PC-3 (cell line): ENCODE measurements at regions not wholly inside any gene's neighbourhood (a gene's known extent, or its start where the extent isn't known, plus 50 kb on each side); places are given as distances from the start of the nearest gene placed in this dataset.

ENCODE experiments used
- ATAC-seq: fragments of 200-7000 bp; cut with Tn5 transposase; 2 replicates; pipeline ENCODE4 v1.9.1; 2020; ENCODE audit warnings: mild to moderate bottlenecking, moderate library complexity
- BruUV-seq: library from RNA; stranded (reverse); fragments of 400-500 nt; replicated peaks from 2 replicates; lab custom pipeline; 2021; lab: Mats Ljungman, UMichigan
- CTCF ChIA-PET: fragments of 300-600 bp; sonication (Branson Sonifier 250); formaldehyde crosslinking; loops from one replicate; lab custom pipeline; 2022; ENCODE audit warnings: antibody characterized with exemption; lab: Charles Lee
- POLR2A ChIA-PET: fragments of 300-600 bp; sonication (Branson Sonifier 250); formaldehyde crosslinking; loops from one replicate; lab custom pipeline; 2022; ENCODE audit warnings: antibody characterized with exemption; ENCODE audit not compliant: unreplicated experiment; lab: Charles Lee
- DNase-seq: peaks from one replicate; pipeline ENCODE4 v3.0.0-alpha.2; 2015
- H2AFZ ChIP-seq: fragments of 300-600 bp; sonication (generic); 2 replicates; pipeline ENCODE4 v1.6.0; 2016; ENCODE audit warnings: antibody characterized with exemption, low read length
- H3F3A ChIP-seq: fragments of 300-600 bp; sonication (generic); one replicate; pipeline ENCODE4 v1.6.0; 2017; ENCODE audit warnings: antibody characterized with exemption, low read length, control low read depth, mild to moderate bottlenecking; ENCODE audit not compliant: unreplicated experiment
- H3K27ac ChIP-seq: fragments of 300-600 bp; sonication (generic); 2 replicates; pipeline ENCODE4 v1.5.1; 2016; ENCODE audit warnings: mild to moderate bottlenecking, low read length
- H3K27me3 ChIP-seq: fragments of 300-600 bp; sonication (generic); 2 replicates; pipeline ENCODE4 v1.6.1; 2016; ENCODE audit warnings: low read length, mixed read lengths
- H3K36me3 ChIP-seq: fragments of 300-600 bp; sonication (generic); 2 replicates; pipeline ENCODE4 v1.6.1; 2016; ENCODE audit warnings: low read depth, mixed run types, low read length, mixed read lengths
- H3K4me1 ChIP-seq: fragments of 300-600 bp; sonication (generic); 2 replicates; pipeline ENCODE4 v1.5.1; 2016; ENCODE audit warnings: low read length; ENCODE audit not compliant: insufficient read depth
- H3K4me2 ChIP-seq: fragments of 300-600 bp; sonication (generic); 2 replicates; pipeline ENCODE4 v1.6.0; 2016; ENCODE audit warnings: low read length
- H3K4me3 ChIP-seq: fragments of 300-600 bp; sonication (generic); 2 replicates; pipeline ENCODE4 v1.5.1; 2016; ENCODE audit warnings: mild to moderate bottlenecking, low read length, mixed read lengths
- H3K79me2 ChIP-seq: fragments of 300-600 bp; sonication (generic); 2 replicates; pipeline ENCODE4 v1.6.1; 2017; ENCODE audit warnings: low read length, mixed read lengths
- H3K9ac ChIP-seq: fragments of 300-600 bp; sonication (generic); 2 replicates; pipeline ENCODE4 v1.6.0; 2016; ENCODE audit warnings: mild to moderate bottlenecking, low read length
- H3K9me2 ChIP-seq: fragments of 300-600 bp; sonication (generic); replicated peaks from 2 replicates; pipeline ENCODE4 v1.6.1; 2016; ENCODE audit warnings: mixed run types, low read length, mixed read lengths
- H3K9me3 ChIP-seq: fragments of 300-600 bp; sonication (generic); 2 replicates; pipeline ENCODE4 v1.6.1; 2016; ENCODE audit warnings: low read length, mixed read lengths
- H4K20me1 ChIP-seq: fragments of 300-600 bp; sonication (generic); 2 replicates; pipeline ENCODE4 v1.6.1; 2016; ENCODE audit warnings: low read length, mixed read lengths
- EZH2 ChIP-seq: fragments of 300-600 bp; sonication (generic); IDR thresholded peaks from one replicate; pipeline ENCODE4 v1.6.1; 2017; ENCODE audit warnings: antibody characterized with exemption, mild to moderate bottlenecking, low read length; ENCODE audit not compliant: unreplicated experiment
- EZH2phosphoT487 ChIP-seq: fragments of 300-600 bp; sonication (generic); IDR thresholded peaks from 2 replicates; pipeline ENCODE4 v1.6.1; 2018; ENCODE audit warnings: mild to moderate bottlenecking, antibody characterized with exemption, low read length, borderline replicate concordance
- intact Hi-C: fragments of 100-400 bp; cut with micrococcal nuclease; formaldehyde crosslinking; loops from 2 replicates; pipeline ENCODE4 v1.9.0; 2023
- TF ChIP-seq, protein P1 (sequence below): fragments of 300-600 bp; sonication (generic); conservative IDR thresholded peaks from 2 replicates; pipeline ENCODE4 v1.5.1; 2017; ENCODE audit warnings: antibody characterized with exemption, low read depth, mild to moderate bottlenecking, low read length

DNA sequence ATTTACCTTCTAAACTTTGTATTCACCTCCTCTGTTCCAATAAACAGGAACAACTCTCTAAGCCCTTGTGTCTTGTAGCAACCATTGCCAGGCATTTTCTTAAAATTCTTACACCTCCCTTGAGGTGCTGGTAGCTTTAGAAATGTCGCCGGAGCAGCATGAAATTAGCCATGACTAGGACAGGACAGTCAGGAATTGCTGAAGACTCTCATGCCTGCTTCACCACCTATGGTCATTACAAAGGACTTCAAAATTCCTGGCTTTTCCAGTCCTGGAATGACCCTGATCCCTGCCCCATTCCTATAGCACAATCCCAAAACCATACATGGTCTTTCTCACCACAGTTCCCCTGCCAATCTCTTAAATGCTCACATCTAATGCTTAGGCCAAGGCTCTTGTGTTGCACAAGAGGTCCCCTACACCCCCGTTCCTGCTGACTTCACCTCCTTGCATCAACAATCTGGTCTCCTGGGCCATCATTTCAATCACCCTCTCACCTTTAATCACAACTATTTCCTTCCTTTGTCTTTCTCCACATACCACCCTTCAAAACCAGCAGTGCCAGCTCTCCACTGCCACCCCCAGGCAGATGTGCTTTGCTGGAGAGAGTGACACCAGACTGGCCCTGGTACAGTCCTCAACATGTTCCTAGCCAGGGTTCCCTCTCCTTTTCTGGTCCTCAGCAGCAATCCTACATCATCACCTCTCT is 113.2 kb upstream of the TJP1 start:
- Histone ChIP-seq H3K36me3 (no peaks in the 10 kb centered on the region), H3K27me3 (no peaks in the 10 kb centered on the region), H3K9me2 (no peaks in the 10 kb centered on the region), H3K4me1 (peaks cover 62% of the 10 kb centered on the region), H4K20me1 (no peaks in the 10 kb centered on the region), H2AFZ (no peak overlapping the region), H3K27ac (peak overlapping the region; percentile 71), H3F3A (peaks cover 16% of the 10 kb centered on the region), H3K9ac (no peak overlapping the region), H3K9me3 (no peaks in the 10 kb centered on the region), H3K79me2 (no peaks in the 10 kb centered on the region), H3K4me3 (no peak overlapping the region), H3K4me2 (peak overlapping the region; percentile 53)
- ATAC-seq = no peak
- DNase-seq = peak; percentile 59
- BruUV-seq = no TSS peak
- TF ChIP-seq, protein P1, sequence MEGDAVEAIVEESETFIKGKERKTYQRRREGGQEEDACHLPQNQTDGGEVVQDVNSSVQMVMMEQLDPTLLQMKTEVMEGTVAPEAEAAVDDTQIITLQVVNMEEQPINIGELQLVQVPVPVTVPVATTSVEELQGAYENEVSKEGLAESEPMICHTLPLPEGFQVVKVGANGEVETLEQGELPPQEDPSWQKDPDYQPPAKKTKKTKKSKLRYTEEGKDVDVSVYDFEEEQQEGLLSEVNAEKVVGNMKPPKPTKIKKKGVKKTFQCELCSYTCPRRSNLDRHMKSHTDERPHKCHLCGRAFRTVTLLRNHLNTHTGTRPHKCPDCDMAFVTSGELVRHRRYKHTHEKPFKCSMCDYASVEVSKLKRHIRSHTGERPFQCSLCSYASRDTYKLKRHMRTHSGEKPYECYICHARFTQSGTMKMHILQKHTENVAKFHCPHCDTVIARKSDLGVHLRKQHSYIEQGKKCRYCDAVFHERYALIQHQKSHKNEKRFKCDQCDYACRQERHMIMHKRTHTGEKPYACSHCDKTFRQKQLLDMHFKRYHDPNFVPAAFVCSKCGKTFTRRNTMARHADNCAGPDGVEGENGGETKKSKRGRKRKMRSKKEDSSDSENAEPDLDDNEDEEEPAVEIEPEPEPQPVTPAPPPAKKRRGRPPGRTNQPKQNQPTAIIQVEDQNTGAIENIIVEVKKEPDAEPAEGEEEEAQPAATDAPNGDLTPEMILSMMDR = peak; percentile 65
- no peak for TF ChIP-seq EZH2
- ChIA-PET CTCF (interaction anchor here (0.5 to 1.9 kb wide), 2 partner anchors 9 to 188 kb away, joined by 4 read pairs; no protein-coding TSS in a partner anchor), POLR2A (no interaction called here)
- intact Hi-C loops = loop anchor here (2.0 to 5.0 kb wide), 3 partner anchors 15 to 187 kb away; no protein-coding TSS in a partner anchor

GRCh38 chr15:29934251-29934650 is 112.0 kb upstream of the TJP1 start:
- DNase-seq = peak; percentile 99
- no peaks in the 10 kb centered on the region for H3K79me2 ChIP-seq
- H3K27ac ChIP-seq = peak overlapping the region; percentile 71
- no peak overlapping the region for H3K9ac ChIP-seq
- no peak for TF ChIP-seq EZH2
- no peak overlapping the region for H2AFZ ChIP-seq
- peak overlapping the region; percentile 65 for H3K4me2 ChIP-seq
- H3K4me1 ChIP-seq = peaks cover 60% of the 10 kb centered on the region
- ChIA-PET CTCF (interaction anchor here (1.1 to 1.9 kb wide), 2 partner anchors 9 to 186 kb away, joined by 4 to 7 read pairs; no protein-coding TSS in a partner anchor), POLR2A (interaction anchor here (0.7 kb wide), 1 partner anchor 236 kb away, joined by 3 read pairs; no protein-coding TSS in a partner anchor)
- peak overlapping the region; percentile 18; the same call in 1 of the 2 replicates for H3K4me3 ChIP-seq
- H3K36me3 ChIP-seq = no peaks in the 10 kb centered on the region
- intact Hi-C loops = loop anchor here (1.0 to 5.0 kb wide), 7 partner anchors 13 to 199 kb away; no protein-coding TSS in a partner anchor
- H3K9me3 ChIP-seq = no peaks in the 10 kb centered on the region
- peaks cover 16% of the 10 kb centered on the region for H3F3A ChIP-seq
- ATAC-seq = peak; percentile 83
- no peaks in the 10 kb centered on the region for H3K27me3 ChIP-seq
- H4K20me1 ChIP-seq = no peaks in the 10 kb centered on the region
- no TSS peak for BruUV-seq
- H3K9me2 ChIP-seq = no peaks in the 10 kb centered on the region

- no peak for TF ChIP-seq EZH2
- TF ChIP-seq, protein P1 = no peak
- no peak for TF ChIP-seq EZH2phosphoT487
- ChIA-PET POLR2A (interaction anchor here (0.6 kb wide), 1 partner anchor 8 kb away, joined by 4 read pairs; no protein-coding TSS in a partner anchor), CTCF (interaction anchor here (1.1 to 1.9 kb wide), 2 partner anchors 8 to 185 kb away, joined by 4 to 7 read pairs; no protein-coding TSS in a partner anchor)
- no TSS peak for BruUV-seq
- H3K4me1 ChIP-seq = peaks cover 49% of the 10 kb centered on the region
- no peaks in the 10 kb centered on the region for H3K27me3 ChIP-seq
- DNase-seq (no peak), ATAC-seq (no peak)
- intact Hi-C loops = loop anchor here (5.0 kb wide), 1 partner anchor 161 kb away; no protein-coding TSS in a partner anchor
- peaks cover 11% of the 10 kb centered on the region for H3F3A ChIP-seq
- H3K79me2 ChIP-seq = no peaks in the 10 kb centered on the region
- H4K20me1 ChIP-seq = no peaks in the 10 kb centered on the region
- H3K27ac ChIP-seq = peak overlapping the region; percentile 71
- H3K9ac ChIP-seq = no peak overlapping the region
- H3K36me3 ChIP-seq = no peaks in the 10 kb centered on the region
- no peak overlapping the region for H2AFZ ChIP-seq
- peak overlapping the region; percentile 65 for H3K4me2 ChIP-seq
- no peak overlapping the region for H3K4me3 ChIP-seq
- H3K9me2 ChIP-seq = no peaks in the 10 kb centered on the region
- H3K9me3 ChIP-seq = no peaks in the 10 kb centered on the region
Observed at GRCh38 chr15:29933042-29933803, 111.0 kb upstream of the TJP1 start.
